Smooth muscle cell (in vitro differentiated cells): ENCODE measurements at regions not wholly inside any gene's neighbourhood (a gene's known extent, or its start where the extent isn't known, plus 50 kb on each side); places are given as distances from the start of the nearest gene placed in this dataset.

Experiments used
- DNase-seq: peaks from one replicate; lab custom pipeline; 2025; ENCODE audit not compliant: unreplicated experiment; lab: John Stamatoyannopoulos, UW
- H2AFZ ChIP-seq: fragments of 200-600 bp; sonication (generic); 2 replicates; pipeline ENCODE4 v1.6.0; 2016; ENCODE audit warnings: antibody characterized with exemption, low read depth, mild to moderate bottlenecking
- H3F3A ChIP-seq: fragments of 200-600 bp; sonication (generic); 2 replicates; pipeline ENCODE4 v1.6.0; 2017; ENCODE audit warnings: antibody characterized with exemption, low read depth
- H3K27ac ChIP-seq: fragments of 200-600 bp; sonication (generic); 2 replicates; pipeline ENCODE4 v1.5.1; 2016; ENCODE audit warnings: low read depth, mild to moderate bottlenecking
- H3K27me3 ChIP-seq: fragments of 200-600 bp; sonication (generic); 2 replicates; pipeline ENCODE4 v1.6.1; 2016; ENCODE audit warnings: low read depth, mild to moderate bottlenecking
- H3K36me3 ChIP-seq: fragments of 200-600 bp; sonication (generic); 2 replicates; pipeline ENCODE4 v1.5.1; 2016; ENCODE audit warnings: low read depth
- H3K4me1 ChIP-seq: fragments of 200-600 bp; sonication (generic); 2 replicates; pipeline ENCODE4 v1.5.1; 2016; ENCODE audit warnings: low read depth
- H3K4me2 ChIP-seq: fragments of 200-600 bp; sonication (generic); 2 replicates; pipeline ENCODE4 v1.6.0; 2016; ENCODE audit warnings: mild to moderate bottlenecking
- H3K4me3 ChIP-seq: fragments of 200-600 bp; sonication (generic); 2 replicates; pipeline ENCODE4 v1.5.1; 2016; ENCODE audit warnings: mild to moderate bottlenecking
- H3K79me2 ChIP-seq: fragments of 200-600 bp; sonication (generic); 2 replicates; pipeline ENCODE4 v1.6.0; 2016; ENCODE audit warnings: low read depth, mild to moderate bottlenecking
- H3K9ac ChIP-seq: fragments of 200-600 bp; sonication (generic); 2 replicates; pipeline ENCODE4 v1.6.0; 2016; ENCODE audit warnings: low read depth
- H3K9me3 ChIP-seq: fragments of 200-600 bp; sonication (generic); replicated peaks from 2 replicates; pipeline ENCODE4 v1.5.1; 2016; ENCODE audit warnings: low read depth
- H4K20me1 ChIP-seq: fragments of 200-600 bp; sonication (generic); 2 replicates; pipeline ENCODE4 v1.6.0; 2016; ENCODE audit warnings: low read depth
- WGBS: methylation state at CpG from one replicate; pipeline ENCODE4 v1.1.7; 2016; ENCODE audit warnings: low lambda C conversion rate; 5-methylcytosine and 5-hydroxymethylcytosine counted together
- TF ChIP-seq, protein P1 (sequence below): fragments of 200-600 bp; sonication (generic); IDR thresholded peaks from 2 replicates; pipeline ENCODE4 v1.5.1; 2017; ENCODE audit warnings: borderline replicate concordance, mild to moderate bottlenecking, antibody characterized with exemption; ENCODE audit not compliant: insufficient read depth, poor library complexity, severe bottlenecking

DNA sequence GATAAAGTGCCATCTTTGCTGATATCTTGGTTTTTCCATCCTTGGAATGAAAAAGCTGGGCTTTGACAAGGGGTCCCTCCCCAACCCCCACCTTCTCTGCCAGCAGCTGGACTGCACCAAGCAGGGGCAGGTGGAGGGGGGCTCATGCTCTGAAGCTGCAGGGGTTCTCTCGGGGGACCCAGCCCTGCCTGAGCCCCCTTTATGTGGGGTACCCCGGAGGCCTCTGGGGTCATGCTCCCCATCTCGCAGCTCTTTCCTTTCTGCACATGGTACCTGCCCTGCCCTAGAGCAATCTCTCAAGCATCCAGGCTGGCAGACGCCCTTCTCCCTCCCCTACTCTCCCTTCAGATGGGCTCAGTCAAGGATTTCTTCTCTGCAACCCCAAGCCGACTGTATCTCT is 146.7 kb upstream of the PTPN1 start:
- no peaks in the 10 kb centered on the region for H3K27me3 ChIP-seq
- H3K9me3 ChIP-seq = no peaks in the 10 kb centered on the region

GRCh38 chr20:50364542-50364941 is 145.6 kb upstream of the PTPN1 start:
- H3K4me2 ChIP-seq = no peak overlapping the region

More for the DNA sequence above, 146.7 kb upstream of the PTPN1 start:
- TF ChIP-seq, protein P1, sequence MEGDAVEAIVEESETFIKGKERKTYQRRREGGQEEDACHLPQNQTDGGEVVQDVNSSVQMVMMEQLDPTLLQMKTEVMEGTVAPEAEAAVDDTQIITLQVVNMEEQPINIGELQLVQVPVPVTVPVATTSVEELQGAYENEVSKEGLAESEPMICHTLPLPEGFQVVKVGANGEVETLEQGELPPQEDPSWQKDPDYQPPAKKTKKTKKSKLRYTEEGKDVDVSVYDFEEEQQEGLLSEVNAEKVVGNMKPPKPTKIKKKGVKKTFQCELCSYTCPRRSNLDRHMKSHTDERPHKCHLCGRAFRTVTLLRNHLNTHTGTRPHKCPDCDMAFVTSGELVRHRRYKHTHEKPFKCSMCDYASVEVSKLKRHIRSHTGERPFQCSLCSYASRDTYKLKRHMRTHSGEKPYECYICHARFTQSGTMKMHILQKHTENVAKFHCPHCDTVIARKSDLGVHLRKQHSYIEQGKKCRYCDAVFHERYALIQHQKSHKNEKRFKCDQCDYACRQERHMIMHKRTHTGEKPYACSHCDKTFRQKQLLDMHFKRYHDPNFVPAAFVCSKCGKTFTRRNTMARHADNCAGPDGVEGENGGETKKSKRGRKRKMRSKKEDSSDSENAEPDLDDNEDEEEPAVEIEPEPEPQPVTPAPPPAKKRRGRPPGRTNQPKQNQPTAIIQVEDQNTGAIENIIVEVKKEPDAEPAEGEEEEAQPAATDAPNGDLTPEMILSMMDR = no peak
- Histone ChIP-seq H2AFZ (no peak overlapping the region), H3K4me3 (no peak overlapping the region), H3F3A (no peaks in the 10 kb centered on the region), H3K9ac (no peak overlapping the region), H3K27ac (no peak overlapping the region), H3K4me1 (no peaks in the 10 kb centered on the region), H3K36me3 (no peaks in the 10 kb centered on the region), H3K4me2 (no peak overlapping the region), H4K20me1 (no peaks in the 10 kb centered on the region), H3K79me2 (no peaks in the 10 kb centered on the region)
- 92% methylated on average over 5 of the region's 5 CpGs for WGBS
- DNase-seq = no peak

GRCh38 chr20:50366270-50367103 is 143.7 kb upstream of the PTPN1 start:
- WGBS = 54% methylated on average over 7 of the region's 7 CpGs
- H3F3A ChIP-seq = no peaks in the 10 kb centered on the region
- TF ChIP-seq, protein P1 = no peak

More at GRCh38 chr20:50364542-50364941, 145.6 kb upstream of the PTPN1 start:
- no peak overlapping the region for H3K4me3 ChIP-seq
- H4K20me1 ChIP-seq = no peaks in the 10 kb centered on the region
- H3F3A ChIP-seq = no peaks in the 10 kb centered on the region
- H3K36me3 ChIP-seq = no peaks in the 10 kb centered on the region
- WGBS = 55% methylated on average over 6 of the region's 6 CpGs
- H3K4me1 ChIP-seq = no peaks in the 10 kb centered on the region
- TF ChIP-seq, protein P1 = no peak
- no peak overlapping the region for H3K9ac ChIP-seq
- H2AFZ ChIP-seq = no peak overlapping the region
- DNase-seq = no peak
- no peaks in the 10 kb centered on the region for H3K79me2 ChIP-seq
- no peaks in the 10 kb centered on the region for H3K27me3 ChIP-seq
- H3K9me3 ChIP-seq = no peaks in the 10 kb centered on the region
- no peak overlapping the region for H3K27ac ChIP-seq

More at GRCh38 chr20:50366270-50367103, 143.7 kb upstream of the PTPN1 start:
- Histone ChIP-seq H3K36me3 (no peaks in the 10 kb centered on the region), H3K79me2 (no peaks in the 10 kb centered on the region), H3K4me2 (peak overlapping the region; percentile 43), H4K20me1 (no peaks in the 10 kb centered on the region), H3K27ac (no peak overlapping the region), H3K27me3 (no peaks in the 10 kb centered on the region), H3K9me3 (no peaks in the 10 kb centered on the region), H3K4me3 (no peak overlapping the region), H3K4me1 (no peaks in the 10 kb centered on the region), H3K9ac (no peak overlapping the region), H2AFZ (no peak overlapping the region)
- DNase-seq = no peak
